Endothelial cell of umbilical vein (primary cell): ENCODE measurements at regions not wholly inside any gene's neighbourhood (a gene's known extent, or its start where the extent isn't known, plus 50 kb on each side); places are given as distances from the start of the nearest gene placed in this dataset.

ENCODE experiments used
- BruUV-seq: library from RNA; stranded (reverse); fragments of 400-500 nt; replicated peaks from 2 replicates; lab custom pipeline; 2021; lab: Mats Ljungman, UMichigan
- CTCF ChIA-PET: fragments of 300-600, 350-600 bp; sonication (Branson Sonifier 250); formaldehyde crosslinking; loops from one replicate; lab custom pipeline; 2021; ENCODE audit warnings: antibody characterized with exemption, inconsistent platforms; lab: Charles Lee
- POLR2A ChIA-PET: fragments of 300-600, 350-600 bp; sonication (Branson Sonifier 250); formaldehyde crosslinking; loops from one replicate; lab custom pipeline; 2021; ENCODE audit warnings: antibody characterized with exemption, inconsistent platforms; lab: Charles Lee
- DNase-seq: peaks from one replicate; pipeline ENCODE4 v3.0.0-alpha.2; 2011; ENCODE audit warnings: low read depth, low spot score
- FAIRE-seq: peaks from 2 replicates; lab custom pipeline; 2011; peaks lifted over from hg19 to GRCh38; lab: Jason Lieb, UNC
- H2AFZ ChIP-seq: 2 replicates; pipeline ENCODE4 v1.6.0; 2012; ENCODE audit warnings: low read depth, low read length, control low read depth, inconsistent platforms
- H3K27ac ChIP-seq: 2 replicates; pipeline ENCODE4 v1.5.1; 2011; ENCODE audit warnings: low read depth, mild to moderate bottlenecking, control low read depth, low read length, moderate library complexity; ENCODE audit not compliant: insufficient read depth
- H3K27me3 ChIP-seq, 2 experiments: 2 replicates each; pipeline versions ENCODE4 v1.6.0 to v1.6.1; 2011; ENCODE audit warnings: low read length in 2 of 2, mixed read lengths in 1 of 2; ENCODE audit not compliant: control insufficient read depth in 2 of 2, insufficient read depth in 2 of 2
- H3K36me3 ChIP-seq, 2 experiments: 2 replicates in 1 of 2; 3 replicates in 1 of 2; pipeline ENCODE4 v1.5.1; 2011; ENCODE audit warnings: low read length in 2 of 2, mild to moderate bottlenecking in 1 of 2, moderate library complexity in 1 of 2; ENCODE audit not compliant: control insufficient read depth in 2 of 2, insufficient read depth in 2 of 2; ENCODE audit errors: extremely low read depth in 1 of 2
- H3K4me1 ChIP-seq: 3 replicates; pipeline ENCODE4 v1.5.1; 2011; ENCODE audit warnings: mild to moderate bottlenecking, low read length; ENCODE audit not compliant: control insufficient read depth, insufficient read depth; ENCODE audit errors: extremely low read depth
- H3K4me2 ChIP-seq: 2 replicates; pipeline ENCODE4 v1.6.1; 2011; ENCODE audit warnings: low read length, control low read depth, mixed read lengths; ENCODE audit not compliant: insufficient read depth
- H3K4me3 ChIP-seq, 3 experiments: fragments of 200-600 bp in 1 of 3; sonication (generic), shearing (Covaris generic) in 1 of 3; replicated peaks in 1 of 3; 2 replicates each; pipeline ENCODE4 v1.5.1; 2011 to 2016; ENCODE audit warnings: control low read depth in 3 of 3, low read length in 3 of 3, mild to moderate bottlenecking in 2 of 3, inconsistent platforms in 1 of 3, low read depth in 1 of 3, moderate library complexity in 1 of 3; ENCODE audit not compliant: insufficient read depth in 1 of 3
- H3K79me2 ChIP-seq: 2 replicates; pipeline ENCODE4 v1.6.0; 2012; ENCODE audit warnings: low read length, inconsistent platforms; ENCODE audit not compliant: control insufficient read depth, insufficient read depth
- H3K9ac ChIP-seq: replicated peaks from 2 replicates; pipeline ENCODE3; 2011; ENCODE audit warnings: low read length, control low read depth; ENCODE audit not compliant: insufficient read depth; ENCODE audit errors: extremely low read depth
- H3K9me1 ChIP-seq: replicated peaks from 3 replicates; pipeline ENCODE4 v1.6.0; 2011; ENCODE audit warnings: mild to moderate bottlenecking, low read length; ENCODE audit not compliant: control insufficient read depth, insufficient read depth; ENCODE audit errors: extremely low read depth
- H3K9me3 ChIP-seq: replicated peaks from 2 replicates; pipeline ENCODE4 v1.5.1; 2012; ENCODE audit warnings: low read length, inconsistent platforms; ENCODE audit not compliant: control insufficient read depth, insufficient read depth
- H4K20me1 ChIP-seq: replicated peaks from 2 replicates; pipeline ENCODE3; 2011; ENCODE audit warnings: mild to moderate bottlenecking, low read length; ENCODE audit not compliant: control insufficient read depth, insufficient read depth; ENCODE audit errors: extremely low read depth
- EZH2 ChIP-seq: IDR thresholded peaks from 2 replicates; pipeline ENCODE4 v1.6.1; 2012; ENCODE audit warnings: borderline replicate concordance, low read depth, mild to moderate bottlenecking, moderate library complexity, low read length, inconsistent platforms; ENCODE audit not compliant: severe bottlenecking
- FOS ChIP-seq: IDR thresholded peaks from 2 replicates; pipeline ENCODE4 v1.6.1; 2011; ENCODE audit warnings: mild to moderate bottlenecking, low read length, moderate library complexity, borderline replicate concordance; ENCODE audit not compliant: insufficient read depth
- GATA2 ChIP-seq: IDR thresholded peaks from 2 replicates; pipeline ENCODE4 v1.7.0; 2011; ENCODE audit warnings: low read depth, mild to moderate bottlenecking, moderate library complexity, mixed read lengths, low read length; ENCODE audit not compliant: insufficient read length, insufficient read depth
- JUN ChIP-seq: IDR thresholded peaks from 2 replicates; pipeline ENCODE4 v1.6.1; 2011; ENCODE audit warnings: borderline replicate concordance, low read depth; ENCODE audit not compliant: insufficient read length, insufficient read depth
- MYC ChIP-seq: IDR thresholded peaks from one replicate; pipeline ENCODE4 v1.6.1; 2011; ENCODE audit warnings: mild to moderate bottlenecking, low read depth, low read length
- POLR2A ChIP-seq: IDR thresholded peaks from 2 replicates; pipeline ENCODE4 v1.6.1; 2012; ENCODE audit warnings: low read depth, mild to moderate bottlenecking, control low read depth, low read length
- POLR2AphosphoS5 ChIP-seq: IDR thresholded peaks from 2 replicates; pipeline ENCODE4 v1.6.1; 2012; ENCODE audit warnings: low read depth, mild to moderate bottlenecking, control low read depth, low read length, moderate library complexity; ENCODE audit not compliant: insufficient read depth
- dilution Hi-C: fragments of 300-500 bp; cut with MboI; formaldehyde crosslinking; loops from one replicate; pipeline ENCODE4 v1.15.0; 2019; ENCODE audit warnings: low sequenced_read_pairs; ENCODE audit not compliant: extremely low pct_ligation_motif_present
- intact Hi-C: fragments of 100-400 bp; cut with micrococcal nuclease; formaldehyde crosslinking; loops from one replicate; pipeline ENCODE4 v1.10.0; 2022
- TF ChIP-seq, protein P1 (sequence below), 2 donors: IDR thresholded peaks; 1 replicate in 1 of 2; 2 replicates in 1 of 2; pipeline ENCODE4 v1.5.1; 2011; ENCODE audit warnings: low read length in 2 of 2, mild to moderate bottlenecking in 2 of 2, moderate library complexity in 2 of 2, control low read depth in 1 of 2, inconsistent platforms in 1 of 2, low read depth in 1 of 2; ENCODE audit not compliant: insufficient read depth in 1 of 2; ENCODE audit errors: extremely low read depth in 1 of 2
- TF ChIP-seq, protein P2 (sequence below): IDR thresholded peaks from 2 replicates; pipeline ENCODE4 v1.6.1; 2011; ENCODE audit not compliant: insufficient read depth, insufficient read length

DNA sequence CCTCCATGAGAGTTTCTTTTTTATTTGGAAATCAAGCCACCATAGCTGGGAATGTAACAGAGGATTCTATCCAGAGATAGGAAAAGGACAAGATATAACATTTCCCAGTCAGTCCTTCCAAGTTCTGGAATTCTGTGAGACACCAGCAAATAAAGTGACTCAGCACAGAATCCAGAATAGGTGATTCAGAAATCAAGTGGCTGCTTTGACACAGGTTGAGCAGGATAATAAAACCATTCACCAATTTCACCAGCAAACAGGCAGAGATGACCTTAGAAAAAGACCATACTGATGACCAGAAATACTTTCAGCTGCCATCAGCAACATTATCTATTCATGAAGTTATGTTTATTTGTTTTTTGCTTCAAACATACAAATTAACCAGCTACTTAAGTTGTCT, 491.5 kb upstream of the TUSC1 start:
- dilution Hi-C loops, result no loop called here
- no peaks in the 10 kb centered on the region for H3K79me2 ChIP-seq
- no peak overlapping the region for H3K27ac ChIP-seq
- no peak overlapping the region for H2AFZ ChIP-seq
- TF ChIP-seq GATA2, result no peak
- no peak overlapping the region for H3K4me2 ChIP-seq
- ChIA-PET CTCF (no interaction called here), POLR2A (no interaction called here)
- DNase-seq (no peak), FAIRE-seq (no peak)
- H3K4me3 ChIP-seq, result no peak overlapping the region
- no peaks in the 10 kb centered on the region for H3K36me3 ChIP-seq
- H4K20me1 ChIP-seq, result no peaks in the 10 kb centered on the region
- intact Hi-C loops, result no loop called here
- H3K9me3 ChIP-seq, result no peaks in the 10 kb centered on the region
- H3K27me3 ChIP-seq, result no peaks in the 10 kb centered on the region
- H3K9me1 ChIP-seq, result no peaks in the 10 kb centered on the region
- no peak overlapping the region for H3K9ac ChIP-seq
- H3K4me1 ChIP-seq, result no peaks in the 10 kb centered on the region
- BruUV-seq, result no TSS peak

DNA sequence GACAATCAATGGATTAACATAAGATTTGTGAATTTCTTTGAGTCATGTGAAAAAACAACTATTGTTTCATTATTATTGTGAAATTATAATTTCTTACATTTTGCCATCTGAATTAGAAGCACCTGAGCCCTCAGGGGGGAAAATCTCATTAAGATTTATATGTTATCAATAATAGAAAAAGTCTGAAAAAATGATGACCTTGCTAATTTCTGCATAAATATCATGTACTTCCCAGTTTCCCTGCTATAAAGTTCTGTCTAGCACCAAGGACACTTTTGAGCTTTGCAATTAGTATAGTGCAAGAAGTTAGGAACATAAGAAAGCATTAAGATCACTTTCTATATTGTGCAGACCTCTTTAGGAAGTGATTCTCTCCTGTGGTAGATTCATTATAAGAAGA, 488.3 kb upstream of the TUSC1 start:
- Histone ChIP-seq H3K4me1 (no peaks in the 10 kb centered on the region), H4K20me1 (no peaks in the 10 kb centered on the region), H3K79me2 (no peaks in the 10 kb centered on the region), H3K9me3 (no peaks in the 10 kb centered on the region), H3K4me2 (no peak overlapping the region), H3K27me3 (no peaks in the 10 kb centered on the region), H3K27ac (no peak overlapping the region), H2AFZ (no peak overlapping the region), H3K9ac (no peak overlapping the region), H3K4me3 (no peak overlapping the region), H3K36me3 (no peaks in the 10 kb centered on the region), H3K9me1 (no peaks in the 10 kb centered on the region)
- POLR2A ChIA-PET, result no interaction called here
- CTCF ChIA-PET, result no interaction called here
- no TSS peak for BruUV-seq
- TF ChIP-seq MYC (no peak), GATA2 (no peak), POLR2AphosphoS5 (no peak), EZH2 (no peak), JUN (no peak), FOS (no peak), POLR2A (no peak)
- TF ChIP-seq, protein P1, sequence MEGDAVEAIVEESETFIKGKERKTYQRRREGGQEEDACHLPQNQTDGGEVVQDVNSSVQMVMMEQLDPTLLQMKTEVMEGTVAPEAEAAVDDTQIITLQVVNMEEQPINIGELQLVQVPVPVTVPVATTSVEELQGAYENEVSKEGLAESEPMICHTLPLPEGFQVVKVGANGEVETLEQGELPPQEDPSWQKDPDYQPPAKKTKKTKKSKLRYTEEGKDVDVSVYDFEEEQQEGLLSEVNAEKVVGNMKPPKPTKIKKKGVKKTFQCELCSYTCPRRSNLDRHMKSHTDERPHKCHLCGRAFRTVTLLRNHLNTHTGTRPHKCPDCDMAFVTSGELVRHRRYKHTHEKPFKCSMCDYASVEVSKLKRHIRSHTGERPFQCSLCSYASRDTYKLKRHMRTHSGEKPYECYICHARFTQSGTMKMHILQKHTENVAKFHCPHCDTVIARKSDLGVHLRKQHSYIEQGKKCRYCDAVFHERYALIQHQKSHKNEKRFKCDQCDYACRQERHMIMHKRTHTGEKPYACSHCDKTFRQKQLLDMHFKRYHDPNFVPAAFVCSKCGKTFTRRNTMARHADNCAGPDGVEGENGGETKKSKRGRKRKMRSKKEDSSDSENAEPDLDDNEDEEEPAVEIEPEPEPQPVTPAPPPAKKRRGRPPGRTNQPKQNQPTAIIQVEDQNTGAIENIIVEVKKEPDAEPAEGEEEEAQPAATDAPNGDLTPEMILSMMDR (IDR thresholded peaks at IDR 0.05; ENCODE audit: extremely low read depth in 1 of 2, insufficient read depth in 1 of 2, low read depth in 1 of 2, low read length in 2 of 2), result no peak
- TF ChIP-seq, protein P2, sequence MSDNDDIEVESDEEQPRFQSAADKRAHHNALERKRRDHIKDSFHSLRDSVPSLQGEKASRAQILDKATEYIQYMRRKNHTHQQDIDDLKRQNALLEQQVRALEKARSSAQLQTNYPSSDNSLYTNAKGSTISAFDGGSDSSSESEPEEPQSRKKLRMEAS, result no peak
- intact Hi-C loops (no loop called here), dilution Hi-C loops (no loop called here)
- no peak for FAIRE-seq
- no peak for DNase-seq
